HFFc6 (cell line): ENCODE measurements at regions not wholly inside any gene's neighbourhood (a gene's known extent, or its start where the extent isn't known, plus 50 kb on each side); places are given as distances from the start of the nearest gene placed in this dataset.

ENCODE experiments used
- DNase-seq: peaks from one replicate; pipeline ENCODE4 v3.0.0-alpha.2; 2018
- H3K27ac Mint-ChIP-seq: 2 replicates; pipeline ENCODE4 v1.8.0; 2020; ENCODE audit warnings: mild to moderate bottlenecking, mixed read lengths
- H3K27me3 Mint-ChIP-seq: 2 replicates; pipeline ENCODE4 v1.8.0; 2021; ENCODE audit warnings: mild to moderate bottlenecking, moderate library complexity, mixed read lengths; ENCODE audit not compliant: insufficient read depth
- H3K36me3 Mint-ChIP-seq: 2 replicates; pipeline ENCODE4 v1.8.0; 2021; ENCODE audit warnings: low read depth, mixed read lengths
- H3K4me1 Mint-ChIP-seq: 2 replicates; pipeline ENCODE4 v1.8.0; 2020; ENCODE audit warnings: low read depth, mixed read lengths
- H3K4me3 Mint-ChIP-seq: 2 replicates; pipeline ENCODE4 v1.8.0; 2020; ENCODE audit warnings: mild to moderate bottlenecking, moderate library complexity, mixed read lengths
- H3K9me3 Mint-ChIP-seq: 2 replicates; pipeline ENCODE4 v1.8.0; 2020; ENCODE audit warnings: mild to moderate bottlenecking, mixed read lengths
- TF ChIP-seq, protein P1 (sequence below): fragments of 200-600 bp; sonication (generic); IDR thresholded peaks from 2 replicates; pipeline ENCODE4 v1.5.0; 2021; ENCODE audit warnings: antibody characterized with exemption, mild to moderate bottlenecking

GRCh38 chr3:22106213-22106896 is 355.3 kb upstream of the ZNF385D start:
- Mint-ChIP-seq H3K27me3 (no peaks in the 10 kb centered on the region), H3K9me3 (peaks cover 7% of the 10 kb centered on the region), H3K27ac (no peak overlapping the region), H3K4me3 (no peak overlapping the region), H3K4me1 (no peaks in the 10 kb centered on the region), H3K36me3 (no peaks in the 10 kb centered on the region)
- no peak for DNase-seq
- TF ChIP-seq, protein P1, sequence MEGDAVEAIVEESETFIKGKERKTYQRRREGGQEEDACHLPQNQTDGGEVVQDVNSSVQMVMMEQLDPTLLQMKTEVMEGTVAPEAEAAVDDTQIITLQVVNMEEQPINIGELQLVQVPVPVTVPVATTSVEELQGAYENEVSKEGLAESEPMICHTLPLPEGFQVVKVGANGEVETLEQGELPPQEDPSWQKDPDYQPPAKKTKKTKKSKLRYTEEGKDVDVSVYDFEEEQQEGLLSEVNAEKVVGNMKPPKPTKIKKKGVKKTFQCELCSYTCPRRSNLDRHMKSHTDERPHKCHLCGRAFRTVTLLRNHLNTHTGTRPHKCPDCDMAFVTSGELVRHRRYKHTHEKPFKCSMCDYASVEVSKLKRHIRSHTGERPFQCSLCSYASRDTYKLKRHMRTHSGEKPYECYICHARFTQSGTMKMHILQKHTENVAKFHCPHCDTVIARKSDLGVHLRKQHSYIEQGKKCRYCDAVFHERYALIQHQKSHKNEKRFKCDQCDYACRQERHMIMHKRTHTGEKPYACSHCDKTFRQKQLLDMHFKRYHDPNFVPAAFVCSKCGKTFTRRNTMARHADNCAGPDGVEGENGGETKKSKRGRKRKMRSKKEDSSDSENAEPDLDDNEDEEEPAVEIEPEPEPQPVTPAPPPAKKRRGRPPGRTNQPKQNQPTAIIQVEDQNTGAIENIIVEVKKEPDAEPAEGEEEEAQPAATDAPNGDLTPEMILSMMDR = no peak

GRCh38 chr3:22111226-22111625 is 360.2 kb upstream of the ZNF385D start:
- no peaks in the 10 kb centered on the region; the same call in 1 of the 2 replicates for H3K9me3 Mint-ChIP-seq
- no peak overlapping the region for H3K27ac Mint-ChIP-seq
- TF ChIP-seq, protein P1 = no peak
- no peaks in the 10 kb centered on the region for H3K27me3 Mint-ChIP-seq
- H3K4me3 Mint-ChIP-seq = no peak overlapping the region
- H3K4me1 Mint-ChIP-seq = no peaks in the 10 kb centered on the region
- DNase-seq = no peak
- no peaks in the 10 kb centered on the region for H3K36me3 Mint-ChIP-seq

DNA sequence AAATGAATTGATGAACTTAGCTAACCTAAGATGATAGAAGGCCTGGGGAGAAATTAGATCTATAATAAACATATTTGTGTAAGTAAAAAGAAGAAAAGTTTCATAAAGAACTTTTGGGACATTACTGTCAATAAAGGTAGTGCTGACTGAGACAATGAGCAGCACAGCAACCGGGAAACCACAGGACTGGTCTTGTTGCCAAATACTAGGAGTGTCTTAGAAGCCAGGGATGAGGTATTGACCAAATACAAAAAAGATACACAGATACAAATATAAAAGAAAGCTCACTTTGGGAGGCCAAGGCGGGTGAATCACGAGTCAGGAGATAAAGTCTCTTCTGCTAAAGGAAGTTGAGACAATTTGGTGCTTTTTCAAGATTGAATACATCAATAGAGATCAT is 362.4 kb upstream of the ZNF385D start:
- DNase-seq = no peak

DNA sequence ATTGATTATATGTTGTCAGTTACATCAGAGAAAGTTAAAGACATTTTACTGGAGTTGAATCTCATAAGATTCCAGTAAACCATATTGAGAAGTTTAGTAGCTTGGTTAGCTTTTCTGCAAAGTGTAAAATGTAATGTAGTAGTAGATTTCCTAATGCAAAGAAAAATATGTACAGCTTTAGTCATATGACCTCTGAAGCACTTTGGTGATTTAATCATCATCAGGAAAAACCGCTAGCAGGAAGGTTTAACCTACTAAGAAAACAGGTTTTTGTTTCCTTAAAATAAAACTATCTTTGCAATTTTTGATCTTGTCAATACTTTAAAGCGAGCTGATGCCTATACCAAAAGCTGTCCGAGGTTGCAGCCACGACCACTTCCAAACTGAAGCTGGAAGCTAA is 364.6 kb upstream of the ZNF385D start:
- H3K4me1 Mint-ChIP-seq = no peaks in the 10 kb centered on the region
- H3K36me3 Mint-ChIP-seq = no peaks in the 10 kb centered on the region
- DNase-seq = no peak
- no peak overlapping the region for H3K27ac Mint-ChIP-seq
- H3K4me3 Mint-ChIP-seq = no peak overlapping the region
- no peaks in the 10 kb centered on the region for H3K27me3 Mint-ChIP-seq
- H3K9me3 Mint-ChIP-seq = no peaks in the 10 kb centered on the region
- TF ChIP-seq, protein P1 = no peak

More for the DNA sequence above, 362.4 kb upstream of the ZNF385D start:
- Mint-ChIP-seq H3K4me3 (no peak overlapping the region), H3K9me3 (no peaks in the 10 kb centered on the region; the same call in 1 of the 2 replicates), H3K4me1 (no peaks in the 10 kb centered on the region), H3K36me3 (no peaks in the 10 kb centered on the region), H3K27ac (no peak overlapping the region), H3K27me3 (no peaks in the 10 kb centered on the region)
- TF ChIP-seq, protein P1 = no peak

DNA sequence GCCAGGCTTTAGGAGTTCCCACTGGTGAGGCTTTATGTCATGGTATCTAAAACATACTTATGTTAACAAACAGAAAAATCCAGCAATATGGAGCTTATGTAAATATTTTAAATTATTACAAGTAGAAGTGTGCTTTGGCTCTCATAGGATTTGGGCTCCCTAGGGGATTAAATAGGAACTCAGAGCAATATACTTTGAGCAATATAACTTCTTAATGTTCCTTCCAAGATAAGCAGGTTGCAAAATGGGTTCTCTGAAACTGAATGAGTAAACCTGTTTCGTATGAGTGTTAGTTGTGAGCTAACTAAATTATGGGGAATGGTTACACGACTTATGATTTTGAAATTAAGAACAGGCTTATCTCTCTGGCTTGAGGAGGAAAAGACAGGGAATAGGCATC is 366.1 kb upstream of the ZNF385D start:
- Mint-ChIP-seq H3K27ac (no peak overlapping the region), H3K9me3 (no peaks in the 10 kb centered on the region), H3K27me3 (no peaks in the 10 kb centered on the region; the same call in 1 of the 2 replicates), H3K36me3 (no peaks in the 10 kb centered on the region), H3K4me3 (no peak overlapping the region), H3K4me1 (no peaks in the 10 kb centered on the region)
- no peak for DNase-seq
- TF ChIP-seq, protein P1 = no peak
